ENCODE measurements at regions not wholly inside any gene's neighbourhood (a gene's known extent, or its start where the extent isn't known, plus 50 kb on each side); places are given as distances from the start of the nearest gene placed in this dataset.

DNA sequence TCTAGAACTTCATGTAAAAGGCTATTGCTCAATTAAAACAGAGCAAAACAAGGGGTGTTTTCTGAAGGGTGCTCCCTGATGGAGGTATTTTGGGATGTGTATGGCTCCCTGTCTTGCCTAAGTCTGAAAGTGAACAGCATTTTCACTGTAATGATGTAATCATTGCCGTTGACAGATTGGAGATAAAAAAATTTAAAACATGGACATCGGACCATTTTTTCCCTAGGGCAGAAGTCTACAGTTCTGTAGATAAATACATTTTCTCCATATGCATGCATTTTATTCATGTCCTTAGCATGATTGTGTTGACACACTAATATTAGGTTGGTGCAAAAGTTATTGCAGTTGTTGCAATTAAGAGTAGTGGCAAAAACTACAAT is 85.1 kb upstream of the ATXN1 start:
- Histone ChIP-seq H3K27ac (ENCODE audit: low read depth) (no peak overlapping the region), H3F3A (replicated peaks; ENCODE audit: low read depth) (no peaks in the 10 kb centered on the region), H3K4me1 (ENCODE audit: insufficient read depth) (peaks cover 13% of the 10 kb centered on the region), H3K79me2 (replicated peaks; ENCODE audit: insufficient read depth) (no peaks in the 10 kb centered on the region), H4K20me1 (replicated peaks; ENCODE audit: insufficient read depth) (no peaks in the 10 kb centered on the region), H3K9me2 (ENCODE audit: insufficient read depth) (no peaks in the 10 kb centered on the region), H2AFZ (no peak overlapping the region), H3K4me2 (no peak overlapping the region), H3K36me3 (ENCODE audit: insufficient read depth) (no peaks in the 10 kb centered on the region), H3K4me3 (no peak overlapping the region), H3K27me3 (ENCODE audit: insufficient read depth) (no peaks in the 10 kb centered on the region)
- DNase-seq (ENCODE audit: low spot score) (no peak), ATAC-seq (no peak)
- H3K27me3 Mint-ChIP-seq (ENCODE audit: insufficient read depth, low read depth, poor library complexity), result no peaks in the 10 kb centered on the region
- no peak overlapping the region for H3K4me3 Mint-ChIP-seq
- H3K36me3 Mint-ChIP-seq (ENCODE audit: low read depth), result no peaks in the 10 kb centered on the region
- no peak overlapping the region for H3K27ac Mint-ChIP-seq
- peaks cover 15% of the 10 kb centered on the region; the same call in 2 of the 3 replicates for H3K4me1 Mint-ChIP-seq
- TF ChIP-seq, protein P1, sequence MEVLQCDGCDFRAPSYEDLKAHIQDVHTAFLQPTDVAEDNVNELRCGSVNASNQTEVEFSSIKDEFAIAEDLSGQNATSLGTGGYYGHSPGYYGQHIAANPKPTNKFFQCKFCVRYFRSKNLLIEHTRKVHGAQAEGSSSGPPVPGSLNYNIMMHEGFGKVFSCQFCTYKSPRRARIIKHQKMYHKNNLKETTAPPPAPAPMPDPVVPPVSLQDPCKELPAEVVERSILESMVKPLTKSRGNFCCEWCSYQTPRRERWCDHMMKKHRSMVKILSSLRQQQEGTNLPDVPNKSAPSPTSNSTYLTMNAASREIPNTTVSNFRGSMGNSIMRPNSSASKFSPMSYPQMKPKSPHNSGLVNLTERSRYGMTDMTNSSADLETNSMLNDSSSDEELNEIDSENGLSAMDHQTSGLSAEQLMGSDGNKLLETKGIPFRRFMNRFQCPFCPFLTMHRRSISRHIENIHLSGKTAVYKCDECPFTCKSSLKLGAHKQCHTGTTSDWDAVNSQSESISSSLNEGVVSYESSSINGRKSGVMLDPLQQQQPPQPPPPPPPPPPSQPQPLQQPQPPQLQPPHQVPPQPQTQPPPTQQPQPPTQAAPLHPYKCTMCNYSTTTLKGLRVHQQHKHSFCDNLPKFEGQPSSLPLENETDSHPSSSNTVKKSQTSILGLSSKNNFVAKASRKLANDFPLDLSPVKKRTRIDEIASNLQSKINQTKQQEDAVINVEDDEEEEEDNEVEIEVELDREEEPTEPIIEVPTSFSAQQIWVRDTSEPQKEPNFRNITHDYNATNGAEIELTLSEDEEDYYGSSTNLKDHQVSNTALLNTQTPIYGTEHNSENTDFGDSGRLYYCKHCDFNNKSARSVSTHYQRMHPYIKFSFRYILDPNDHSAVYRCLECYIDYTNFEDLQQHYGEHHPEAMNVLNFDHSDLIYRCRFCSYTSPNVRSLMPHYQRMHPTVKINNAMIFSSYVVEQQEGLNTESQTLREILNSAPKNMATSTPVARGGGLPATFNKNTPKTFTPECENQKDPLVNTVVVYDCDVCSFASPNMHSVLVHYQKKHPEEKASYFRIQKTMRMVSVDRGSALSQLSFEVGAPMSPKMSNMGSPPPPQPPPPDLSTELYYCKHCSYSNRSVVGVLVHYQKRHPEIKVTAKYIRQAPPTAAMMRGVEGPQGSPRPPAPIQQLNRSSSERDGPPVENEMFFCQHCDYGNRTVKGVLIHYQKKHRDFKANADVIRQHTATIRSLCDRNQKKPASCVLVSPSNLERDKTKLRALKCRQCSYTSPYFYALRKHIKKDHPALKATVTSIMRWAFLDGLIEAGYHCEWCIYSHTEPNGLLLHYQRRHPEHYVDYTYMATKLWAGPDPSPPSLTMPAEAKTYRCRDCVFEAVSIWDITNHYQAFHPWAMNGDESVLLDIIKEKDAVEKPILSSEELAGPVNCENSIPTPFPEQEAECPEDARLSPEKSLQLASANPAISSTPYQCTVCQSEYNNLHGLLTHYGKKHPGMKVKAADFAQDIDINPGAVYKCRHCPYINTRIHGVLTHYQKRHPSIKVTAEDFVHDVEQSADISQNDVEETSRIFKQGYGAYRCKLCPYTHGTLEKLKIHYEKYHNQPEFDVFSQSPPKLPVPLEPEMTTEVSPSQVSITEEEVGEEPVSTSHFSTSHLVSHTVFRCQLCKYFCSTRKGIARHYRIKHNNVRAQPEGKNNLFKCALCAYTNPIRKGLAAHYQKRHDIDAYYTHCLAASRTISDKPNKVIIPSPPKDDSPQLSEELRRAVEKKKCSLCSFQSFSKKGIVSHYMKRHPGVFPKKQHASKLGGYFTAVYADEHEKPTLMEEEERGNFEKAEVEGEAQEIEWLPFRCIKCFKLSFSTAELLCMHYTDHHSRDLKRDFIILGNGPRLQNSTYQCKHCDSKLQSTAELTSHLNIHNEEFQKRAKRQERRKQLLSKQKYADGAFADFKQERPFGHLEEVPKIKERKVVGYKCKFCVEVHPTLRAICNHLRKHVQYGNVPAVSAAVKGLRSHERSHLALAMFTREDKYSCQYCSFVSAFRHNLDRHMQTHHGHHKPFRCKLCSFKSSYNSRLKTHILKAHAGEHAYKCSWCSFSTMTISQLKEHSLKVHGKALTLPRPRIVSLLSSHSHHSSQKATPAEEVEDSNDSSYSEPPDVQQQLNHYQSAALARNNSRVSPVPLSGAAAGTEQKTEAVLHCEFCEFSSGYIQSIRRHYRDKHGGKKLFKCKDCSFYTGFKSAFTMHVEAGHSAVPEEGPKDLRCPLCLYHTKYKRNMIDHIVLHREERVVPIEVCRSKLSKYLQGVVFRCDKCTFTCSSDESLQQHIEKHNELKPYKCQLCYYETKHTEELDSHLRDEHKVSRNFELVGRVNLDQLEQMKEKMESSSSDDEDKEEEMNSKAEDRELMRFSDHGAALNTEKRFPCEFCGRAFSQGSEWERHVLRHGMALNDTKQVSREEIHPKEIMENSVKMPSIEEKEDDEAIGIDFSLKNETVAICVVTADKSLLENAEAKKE (CRISPR knock-in tag; IDR thresholded peaks at IDR 0.05), result no peak
- no peak for TF ChIP-seq JUNB (IDR thresholded peaks at IDR 0.05; ENCODE audit: unreplicated experiment)
- TF ChIP-seq CREB1 (CRISPR knock-in tag; IDR thresholded peaks at IDR 0.05; ENCODE audit: low read depth), result no peak
- TF ChIP-seq STAT1 (IDR thresholded peaks at IDR 0.05; ENCODE audit: unreplicated experiment), result no peak
- TF ChIP-seq ZNF114 (CRISPR knock-in tag; IDR thresholded peaks at IDR 0.05), result no peak
- no peak for TF ChIP-seq REST (IDR thresholded peaks at IDR 0.05; ENCODE audit: unreplicated experiment)
- TF ChIP-seq ZNF331 (CRISPR knock-in tag; IDR thresholded peaks at IDR 0.05; ENCODE audit: low read depth), result no peak
- TF ChIP-seq EZH2phosphoT487 (IDR thresholded peaks at IDR 0.05; ENCODE audit: unreplicated experiment), result no peak
- TF ChIP-seq POLR2AphosphoS5 (IDR thresholded peaks at IDR 0.05; ENCODE audit: low read depth), result no peak
- no peaks in the 10 kb centered on the region for H3K9me3 Mint-ChIP-seq

Data from GM23338 (cell line).